GM19397 (cell line): ENCODE measurements at regions not wholly inside any gene's neighbourhood (a gene's known extent, or its start where the extent isn't known, plus 50 kb on each side); places are given as distances from the start of the nearest gene placed in this dataset.
"Not testable (repeated sequence)": the region's sequence is repeated elsewhere in the genome, so short reads cannot be mapped to it uniquely, and the experiment has no call there.

Experiments
- ATAC-seq: cut with Tn5 transposase; IDR thresholded peaks from one replicate; pipeline ENCODE4 v1.9.1; 2021; ENCODE audit warnings: mild to moderate bottlenecking, moderate library complexity; ENCODE audit not compliant: unreplicated experiment

GRCh38 chr4:19539201-19539600 lies 712.5 kb upstream of the SLIT2 start:
- no peak for ATAC-seq

GRCh38 chr4:19534159-19534558 lies 717.5 kb upstream of the SLIT2 start:
- no peak for ATAC-seq

- no peak for ATAC-seq
Measured at GRCh38 chr4:19531906-19532848, 719.5 kb upstream of the SLIT2 start.

GRCh38 chr4:19523964-19524363 lies 727.7 kb upstream of the SLIT2 start:
- no peak for ATAC-seq

- ATAC-seq: no peak
Measured at GRCh38 chr4:19522966-19523365, 728.7 kb upstream of the SLIT2 start.

- ATAC-seq: no peak
Measured at GRCh38 chr4:19520939-19521520, 730.7 kb upstream of the SLIT2 start.

GRCh38 chr4:19514276-19515070 lies 737.2 kb upstream of the SLIT2 start:
- no peak for ATAC-seq

- ATAC-seq: no peak
Measured at GRCh38 chr4:19512086-19512485, 739.6 kb upstream of the SLIT2 start.

GRCh38 chr4:19510993-19511392 lies 740.7 kb upstream of the SLIT2 start:
- no peak for ATAC-seq

- no peak for ATAC-seq
Measured at GRCh38 chr4:19508442-19508841, 743.3 kb upstream of the SLIT2 start.

- no peak for ATAC-seq
Measured at GRCh38 chr4:19497705-19498104, 754.0 kb upstream of the SLIT2 start.

- ATAC-seq: no peak
Measured at GRCh38 chr4:19496756-19497155, 754.9 kb upstream of the SLIT2 start.

- ATAC-seq: no peak
Measured at GRCh38 chr4:19494961-19495360, 756.7 kb upstream of the SLIT2 start.

- no peak for ATAC-seq
Measured at GRCh38 chr4:19492606-19493005, 759.1 kb upstream of the SLIT2 start.

GRCh38 chr4:19486400-19486799 lies 765.3 kb upstream of the SLIT2 start:
- no peak for ATAC-seq

GRCh38 chr4:19478791-19479190 lies 772.9 kb upstream of the SLIT2 start:
- ATAC-seq: no peak

- no peak for ATAC-seq
Measured at GRCh38 chr4:19473569-19473968, 778.1 kb upstream of the SLIT2 start.

- ATAC-seq: no peak
Measured at GRCh38 chr4:19472666-19473065, 779.0 kb upstream of the SLIT2 start.

- ATAC-seq: not testable (repeated sequence)
Measured at GRCh38 chr4:19470001-19470400, 781.7 kb upstream of the SLIT2 start.

- ATAC-seq: no peak
Measured at GRCh38 chr4:19462117-19462516, 789.6 kb upstream of the SLIT2 start.

GRCh38 chr4:19455850-19456602 lies 795.7 kb upstream of the SLIT2 start:
- ATAC-seq: no peak
